Breast epithelium (tissue), 4 donors: ENCODE measurements at regions not wholly inside any gene's neighbourhood (a gene's known extent, or its start where the extent isn't known, plus 50 kb on each side); places are given as distances from the start of the nearest gene placed in this dataset.

ENCODE experiments used
- DNase-seq, 2 donors: peaks; one replicate each; pipeline ENCODE4 v3.0.0-alpha.2; 2019; ENCODE audit warnings: low spot score in 2 of 2
- H3K27ac ChIP-seq, 2 donors: fragments of 200-600 bp; sonication (generic) in 1 of 2; one replicate each; pipeline ENCODE4 v1.5.1; 2016 to 2019; ENCODE audit warnings: mild to moderate bottlenecking in 1 of 2
- H3K27me3 ChIP-seq, 2 donors: fragments of 200-600 bp; sonication (generic) in 1 of 2; one replicate each; pipeline versions ENCODE4 v1.5.1 to v1.6.0; 2017 to 2019; ENCODE audit warnings: control low read depth in 1 of 2, mild to moderate bottlenecking in 1 of 2
- H3K36me3 ChIP-seq: fragments of 200-600 bp; one replicate; pipeline ENCODE4 v1.5.1; 2019
- H3K4me1 ChIP-seq, 2 donors: fragments of 200-600 bp; sonication (generic); one replicate each; pipeline ENCODE4 v1.5.1; 2016 to 2019; ENCODE audit warnings: control low read depth in 1 of 2
- H3K4me3 ChIP-seq, 3 donors: fragments of 200-600 bp; sonication (generic); 1 replicate in 2 of 3; 2 replicates in 1 of 3; pipeline ENCODE4 v1.5.1; 2016 to 2019; ENCODE audit warnings: mild to moderate bottlenecking in 3 of 3, moderate library complexity in 2 of 3
- H3K9me3 ChIP-seq, 2 donors: fragments of 200-600 bp; sonication (generic) in 1 of 2; one replicate each; pipeline ENCODE4 v1.5.1; 2016 to 2019; ENCODE audit warnings: control low read depth in 1 of 2
- POLR2A ChIP-seq: fragments of 450-650 bp; IDR thresholded peaks from one replicate; pipeline ENCODE4 v1.6.1; 2016; ENCODE audit warnings: antibody characterized with exemption, mild to moderate bottlenecking, moderate library complexity
- POLR2AphosphoS5 ChIP-seq, 3 donors: sonication (generic); formaldehyde crosslinking; IDR thresholded peaks; one replicate each; pipeline ENCODE4 v1.6.1; 2017; ENCODE audit warnings: antibody characterized with exemption in 3 of 3
- intact Hi-C: fragments of 100-400 bp; cut with DNase I; formaldehyde crosslinking; loops from one replicate; pipeline ENCODE4 v1.15.1; 2023; ENCODE audit warnings: low total_unique reads
- TF ChIP-seq, protein P1 (sequence below), 3 donors: fragments of 450-650 bp; IDR thresholded peaks; one replicate each; pipeline ENCODE4 v1.5.1; 2016 to 2017; ENCODE audit warnings: antibody characterized with exemption in 3 of 3, mild to moderate bottlenecking in 3 of 3, moderate library complexity in 3 of 3

DNA sequence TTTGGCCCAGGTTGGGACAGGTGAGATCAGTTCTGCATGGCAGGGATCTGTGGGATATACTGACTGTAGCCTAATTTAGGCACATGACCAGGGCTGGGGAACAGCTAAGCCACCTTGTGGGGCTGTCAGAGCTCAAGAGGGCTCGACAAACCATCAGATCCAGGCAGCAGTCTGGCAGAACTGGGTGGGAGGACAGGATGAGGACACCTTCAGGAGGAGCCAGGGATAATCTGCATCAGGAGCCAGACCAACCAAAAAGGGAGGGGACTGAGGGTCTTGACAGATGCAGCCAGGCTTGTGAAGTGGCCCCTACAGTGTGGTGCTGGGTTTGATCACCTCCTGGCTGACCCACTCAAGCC, 123.4 kb downstream of the MAFB start:
- no peaks in the 10 kb centered on the region for H3K27me3 ChIP-seq
- H3K36me3 ChIP-seq = no peaks in the 10 kb centered on the region
- no peak for DNase-seq
- H3K9me3 ChIP-seq = no peaks in the 10 kb centered on the region
- intact Hi-C loops = no loop called here
- H3K4me3 ChIP-seq = no peak overlapping the region
- TF ChIP-seq POLR2A (no peak), POLR2AphosphoS5 (IDR thresholded peaks at IDR 0.05) (no peak)
- TF ChIP-seq, protein P1, sequence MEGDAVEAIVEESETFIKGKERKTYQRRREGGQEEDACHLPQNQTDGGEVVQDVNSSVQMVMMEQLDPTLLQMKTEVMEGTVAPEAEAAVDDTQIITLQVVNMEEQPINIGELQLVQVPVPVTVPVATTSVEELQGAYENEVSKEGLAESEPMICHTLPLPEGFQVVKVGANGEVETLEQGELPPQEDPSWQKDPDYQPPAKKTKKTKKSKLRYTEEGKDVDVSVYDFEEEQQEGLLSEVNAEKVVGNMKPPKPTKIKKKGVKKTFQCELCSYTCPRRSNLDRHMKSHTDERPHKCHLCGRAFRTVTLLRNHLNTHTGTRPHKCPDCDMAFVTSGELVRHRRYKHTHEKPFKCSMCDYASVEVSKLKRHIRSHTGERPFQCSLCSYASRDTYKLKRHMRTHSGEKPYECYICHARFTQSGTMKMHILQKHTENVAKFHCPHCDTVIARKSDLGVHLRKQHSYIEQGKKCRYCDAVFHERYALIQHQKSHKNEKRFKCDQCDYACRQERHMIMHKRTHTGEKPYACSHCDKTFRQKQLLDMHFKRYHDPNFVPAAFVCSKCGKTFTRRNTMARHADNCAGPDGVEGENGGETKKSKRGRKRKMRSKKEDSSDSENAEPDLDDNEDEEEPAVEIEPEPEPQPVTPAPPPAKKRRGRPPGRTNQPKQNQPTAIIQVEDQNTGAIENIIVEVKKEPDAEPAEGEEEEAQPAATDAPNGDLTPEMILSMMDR (IDR thresholded peaks at IDR 0.05) = no peak
- no peak overlapping the region for H3K27ac ChIP-seq
- H3K4me1 ChIP-seq = no peaks in the 10 kb centered on the region

DNA sequence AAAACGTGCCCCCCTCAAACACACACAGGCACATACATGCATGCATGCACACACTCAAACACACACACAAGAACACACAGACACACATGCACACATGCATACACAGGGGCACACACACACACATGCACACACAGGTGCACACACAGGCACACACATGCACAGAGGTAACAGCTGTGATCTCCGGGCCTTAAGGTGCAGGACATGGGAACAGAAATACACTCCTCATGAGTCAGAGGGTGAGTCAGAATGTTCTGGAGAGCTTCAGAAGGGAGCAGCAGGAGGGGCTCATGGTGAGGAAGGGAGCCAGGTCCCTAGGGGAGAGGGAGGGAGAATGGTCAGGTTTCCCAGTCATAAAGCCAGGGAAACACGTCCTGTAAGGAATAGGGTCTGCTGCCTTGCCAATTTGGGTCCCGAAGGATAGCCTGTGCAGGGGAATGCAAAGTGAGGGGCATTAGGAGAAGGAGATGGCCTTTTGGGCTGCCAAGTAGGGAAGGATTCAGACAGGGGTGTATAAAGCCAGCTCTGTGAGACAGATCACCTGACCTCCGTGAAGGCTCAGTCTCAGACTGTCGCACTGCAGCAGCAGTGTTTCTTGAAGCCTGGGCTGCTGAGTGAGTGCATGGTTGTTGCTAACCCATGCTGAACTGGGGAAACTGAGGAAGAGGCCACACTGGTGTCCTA, 123.9 kb downstream of the MAFB start:
- H3K9me3 ChIP-seq = no peaks in the 10 kb centered on the region
- no peaks in the 10 kb centered on the region for H3K27me3 ChIP-seq
- H3K36me3 ChIP-seq = no peaks in the 10 kb centered on the region
- no peak overlapping the region for H3K4me3 ChIP-seq
- H3K27ac ChIP-seq = no peak overlapping the region
- H3K4me1 ChIP-seq = no peaks in the 10 kb centered on the region
- no peak for DNase-seq
- TF ChIP-seq POLR2AphosphoS5 (IDR thresholded peaks at IDR 0.05) = no peak
- TF ChIP-seq, protein P1 (IDR thresholded peaks at IDR 0.05) = no peak
- TF ChIP-seq POLR2A = no peak
- intact Hi-C loops = no loop called here

DNA sequence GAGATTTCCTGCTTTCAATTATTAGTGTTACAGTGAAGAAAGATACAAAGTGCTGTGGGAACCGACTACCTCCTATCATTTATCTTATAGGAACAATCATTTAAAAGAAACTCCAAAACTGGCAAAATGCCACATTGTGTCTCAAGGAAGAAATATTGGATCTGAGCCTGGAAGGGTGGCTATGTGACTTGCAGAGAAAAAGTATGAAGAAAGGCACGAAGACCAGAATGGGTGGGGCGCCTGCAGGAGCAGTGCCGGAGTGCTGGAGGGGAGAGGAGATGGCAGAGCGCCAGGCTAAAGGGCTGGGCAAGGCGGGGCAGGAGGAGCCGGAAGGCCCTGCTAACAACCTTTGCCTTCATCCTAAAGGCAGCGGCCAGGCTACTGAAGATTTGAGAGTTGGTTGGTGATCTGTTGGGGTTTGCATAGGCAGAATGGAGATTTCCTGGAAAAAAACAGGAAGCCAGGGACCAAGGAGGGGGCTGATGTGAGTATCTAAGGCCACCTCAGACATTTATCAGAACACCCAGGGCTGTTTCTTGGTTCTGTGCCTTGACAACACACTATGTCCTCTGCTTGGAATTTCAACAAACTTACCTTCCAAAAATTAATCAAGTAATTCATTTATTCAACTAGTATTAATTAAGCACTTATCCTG, 125.6 kb downstream of the MAFB start:
- intact Hi-C loops = no loop called here

DNA sequence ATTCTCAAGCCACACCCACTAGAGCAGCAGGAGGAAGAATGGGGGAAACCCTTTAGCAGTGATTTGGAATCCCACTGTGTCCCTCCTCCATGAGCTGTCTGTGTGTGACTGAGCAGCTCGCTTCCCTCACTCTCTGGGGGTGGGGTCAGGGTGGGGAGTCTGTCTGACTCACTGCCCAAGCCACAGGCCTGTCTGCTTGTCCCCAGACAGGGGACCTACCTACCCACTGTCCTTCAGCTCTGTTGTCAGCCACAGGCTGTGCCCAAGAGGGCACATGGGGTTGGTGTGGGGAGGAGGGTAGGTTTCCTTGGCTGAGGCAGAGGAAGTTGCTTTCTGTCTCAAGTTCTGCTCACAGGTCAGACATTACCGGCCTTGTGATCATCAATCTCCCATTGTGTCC, 127.0 kb downstream of the MAFB start:
- H3K9me3 ChIP-seq = no peaks in the 10 kb centered on the region
- TF ChIP-seq POLR2A = no peak
- TF ChIP-seq, protein P1 (IDR thresholded peaks at IDR 0.05) = no peak
- TF ChIP-seq POLR2AphosphoS5 (IDR thresholded peaks at IDR 0.05) = no peak
- no peaks in the 10 kb centered on the region for H3K36me3 ChIP-seq
- H3K4me3 ChIP-seq = no peak overlapping the region
- no peak for DNase-seq
- H3K4me1 ChIP-seq = no peaks in the 10 kb centered on the region
- H3K27me3 ChIP-seq = no peaks in the 10 kb centered on the region
- no peak overlapping the region for H3K27ac ChIP-seq
- intact Hi-C loops = no loop called here

More for the DNA sequence above, 125.6 kb downstream of the MAFB start:
- Histone ChIP-seq H3K9me3 (no peaks in the 10 kb centered on the region), H3K27me3 (no peaks in the 10 kb centered on the region), H3K36me3 (no peaks in the 10 kb centered on the region), H3K27ac (peak overlapping the region in 1 of 2 donors; percentile 27), H3K4me3 (no peak overlapping the region), H3K4me1 (no peaks in the 10 kb centered on the region)
- TF ChIP-seq POLR2A (no peak), POLR2AphosphoS5 (IDR thresholded peaks at IDR 0.05) (no peak)
- TF ChIP-seq, protein P1 (IDR thresholded peaks at IDR 0.05) = no peak
- DNase-seq = peak in 1 of 2 donors; percentile 71

DNA sequence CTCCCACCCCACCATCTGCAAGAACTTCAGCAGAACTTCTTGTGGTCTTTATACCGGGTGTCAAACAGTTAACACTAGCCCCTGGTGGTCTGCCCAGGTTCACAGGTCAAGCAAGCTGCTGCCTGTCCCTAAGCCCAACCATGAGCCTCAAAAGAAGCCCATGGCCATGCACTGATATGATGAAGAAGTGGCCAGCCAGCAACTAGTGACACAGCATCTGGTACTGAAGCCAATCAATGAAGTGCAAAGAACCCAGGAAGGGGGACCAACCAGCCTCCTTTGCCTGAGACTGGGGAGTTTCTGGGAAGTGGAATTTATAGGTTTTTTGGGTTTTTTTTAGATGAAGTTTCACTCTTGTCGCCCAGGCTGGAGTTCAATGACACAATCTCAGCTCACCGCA, 127.8 kb downstream of the MAFB start:
- Histone ChIP-seq H3K27ac (no peak overlapping the region), H3K27me3 (no peaks in the 10 kb centered on the region), H3K36me3 (no peaks in the 10 kb centered on the region), H3K4me1 (no peaks in the 10 kb centered on the region), H3K9me3 (no peaks in the 10 kb centered on the region), H3K4me3 (no peak overlapping the region)
- intact Hi-C loops = no loop called here
- DNase-seq = no peak
- no peak for TF ChIP-seq POLR2AphosphoS5 (IDR thresholded peaks at IDR 0.05)
- TF ChIP-seq, protein P1 (IDR thresholded peaks at IDR 0.05) = no peak
